ENCODE measurements at regions not wholly inside any gene's neighbourhood (a gene's known extent, or its start where the extent isn't known, plus 50 kb on each side); places are given as distances from the start of the nearest gene placed in this dataset.

- BruUV-seq (replicated peaks), result no TSS peak
- CTCF ChIA-PET (ENCODE audit: unreplicated experiment), result no interaction called here
Measured at GRCh38 chr1:60427701-60428100, 354.1 kb upstream of the C1orf87 start.

DNA sequence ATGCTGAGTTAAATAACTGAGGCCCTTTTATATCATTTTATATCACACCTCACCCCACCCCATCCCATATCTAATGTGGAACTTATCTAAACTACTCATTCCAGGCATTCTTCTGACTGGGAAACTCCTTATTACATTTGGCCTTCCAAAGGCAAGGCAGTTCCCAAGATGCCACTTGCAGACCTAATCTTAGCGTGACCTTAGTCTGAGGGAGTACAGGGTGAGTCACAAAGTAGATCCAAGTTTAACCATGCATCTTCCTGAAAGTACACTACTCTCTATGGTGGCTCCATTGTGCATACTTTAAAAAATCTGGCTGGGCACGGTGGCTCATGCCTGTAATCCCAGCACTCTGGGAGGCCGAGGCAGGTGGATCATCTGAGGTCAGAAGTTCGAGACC lies 353.6 kb upstream of the C1orf87 start:
- intact Hi-C loops (cut with micrococcal nuclease; ENCODE audit: unreplicated experiment), result no loop called here
- CTCF ChIA-PET (ENCODE audit: unreplicated experiment), result interaction anchor here (0.5 kb wide), 1 partner anchor 111 kb away, joined by 6 read pairs; no protein-coding TSS in a partner anchor
- BruUV-seq (replicated peaks), result no TSS peak
- Histone ChIP-seq H3K9me3 (ENCODE audit: low read length) (no peaks in the 10 kb centered on the region), H3K79me2 (ENCODE audit: insufficient read depth, low read depth, low read length) (no peaks in the 10 kb centered on the region), H4K20me1 (ENCODE audit: insufficient read depth, low read length) (no peaks in the 10 kb centered on the region), H2AFZ (ENCODE audit: low read length) (no peak overlapping the region), H3K36me3 (ENCODE audit: insufficient read depth, low read length) (no peaks in the 10 kb centered on the region), H3K27ac (ENCODE audit: low read depth, low read length, poor library complexity, severe bottlenecking) (no peak overlapping the region), H3K4me1 (ENCODE audit: insufficient read depth, low read length, poor library complexity, severe bottlenecking) (no peaks in the 10 kb centered on the region), H3K9me2 (ENCODE audit: insufficient read depth, low read length) (no peaks in the 10 kb centered on the region), H3K4me3 (ENCODE audit: low read depth, low read length, poor library complexity, severe bottlenecking) (no peak overlapping the region), H3K4me2 (ENCODE audit: low read length) (no peak overlapping the region)
- no peak for DNase-seq (ENCODE audit: low spot score)
- POLR2A ChIA-PET, result interaction anchor here (0.6 kb wide), 1 partner anchor 147 kb away, joined by 3 read pairs; no protein-coding TSS in a partner anchor
- TF ChIP-seq, protein P1, sequence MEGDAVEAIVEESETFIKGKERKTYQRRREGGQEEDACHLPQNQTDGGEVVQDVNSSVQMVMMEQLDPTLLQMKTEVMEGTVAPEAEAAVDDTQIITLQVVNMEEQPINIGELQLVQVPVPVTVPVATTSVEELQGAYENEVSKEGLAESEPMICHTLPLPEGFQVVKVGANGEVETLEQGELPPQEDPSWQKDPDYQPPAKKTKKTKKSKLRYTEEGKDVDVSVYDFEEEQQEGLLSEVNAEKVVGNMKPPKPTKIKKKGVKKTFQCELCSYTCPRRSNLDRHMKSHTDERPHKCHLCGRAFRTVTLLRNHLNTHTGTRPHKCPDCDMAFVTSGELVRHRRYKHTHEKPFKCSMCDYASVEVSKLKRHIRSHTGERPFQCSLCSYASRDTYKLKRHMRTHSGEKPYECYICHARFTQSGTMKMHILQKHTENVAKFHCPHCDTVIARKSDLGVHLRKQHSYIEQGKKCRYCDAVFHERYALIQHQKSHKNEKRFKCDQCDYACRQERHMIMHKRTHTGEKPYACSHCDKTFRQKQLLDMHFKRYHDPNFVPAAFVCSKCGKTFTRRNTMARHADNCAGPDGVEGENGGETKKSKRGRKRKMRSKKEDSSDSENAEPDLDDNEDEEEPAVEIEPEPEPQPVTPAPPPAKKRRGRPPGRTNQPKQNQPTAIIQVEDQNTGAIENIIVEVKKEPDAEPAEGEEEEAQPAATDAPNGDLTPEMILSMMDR (conservative IDR thresholded peaks at IDR 0.05; ENCODE audit: low read length), result no peak
- TF ChIP-seq EZH2phosphoT487 (IDR thresholded peaks at IDR 0.05; ENCODE audit: borderline replicate concordance, low read depth, low read length), result no peak

More at GRCh38 chr1:60427701-60428100, 354.1 kb upstream of the C1orf87 start:
- Histone ChIP-seq H3K9me2 (ENCODE audit: insufficient read depth, low read length) (no peaks in the 10 kb centered on the region), H3K79me2 (ENCODE audit: insufficient read depth, low read depth, low read length) (no peaks in the 10 kb centered on the region), H3K9me3 (ENCODE audit: low read length) (no peaks in the 10 kb centered on the region), H4K20me1 (ENCODE audit: insufficient read depth, low read length) (no peaks in the 10 kb centered on the region), H2AFZ (ENCODE audit: low read length) (no peak overlapping the region), H3K4me1 (ENCODE audit: insufficient read depth, low read length, poor library complexity, severe bottlenecking) (no peaks in the 10 kb centered on the region), H3K36me3 (ENCODE audit: insufficient read depth, low read length) (no peaks in the 10 kb centered on the region), H3K27ac (ENCODE audit: low read depth, low read length, poor library complexity, severe bottlenecking) (no peak overlapping the region), H3K4me3 (ENCODE audit: low read depth, low read length, poor library complexity, severe bottlenecking) (no peak overlapping the region), H3K4me2 (ENCODE audit: low read length) (no peak overlapping the region)
- intact Hi-C loops (cut with micrococcal nuclease; ENCODE audit: unreplicated experiment), result no loop called here
- POLR2A ChIA-PET, result no interaction called here
- TF ChIP-seq, protein P1 (conservative IDR thresholded peaks at IDR 0.05; ENCODE audit: low read length), result no peak
- no peak for TF ChIP-seq EZH2phosphoT487 (IDR thresholded peaks at IDR 0.05; ENCODE audit: borderline replicate concordance, low read depth, low read length)
- no peak for DNase-seq (ENCODE audit: low spot score)

DNA sequence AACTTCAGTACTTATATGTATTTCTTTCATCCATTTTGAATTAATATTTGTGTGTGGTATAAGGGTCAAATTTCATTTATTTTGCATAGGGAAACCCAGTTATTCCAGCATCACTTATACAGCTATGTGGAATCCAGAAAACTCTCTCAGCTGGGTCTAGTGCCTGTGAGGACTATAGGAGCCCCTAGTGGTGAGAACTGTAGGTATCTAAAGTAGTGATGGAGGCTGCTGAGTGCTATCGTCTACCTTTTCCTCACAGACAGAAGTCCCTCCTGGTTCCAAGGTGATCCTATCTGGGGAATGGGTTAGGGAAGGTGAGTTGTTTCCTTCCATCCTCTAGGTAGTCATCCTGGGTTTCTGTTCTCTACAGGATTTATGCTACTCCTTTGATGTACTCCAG lies 352.0 kb upstream of the C1orf87 start:
- Histone ChIP-seq H3K9me3 (ENCODE audit: low read length) (no peaks in the 10 kb centered on the region), H3K4me3 (ENCODE audit: low read depth, low read length, poor library complexity, severe bottlenecking) (no peak overlapping the region), H3K27ac (ENCODE audit: low read depth, low read length, poor library complexity, severe bottlenecking) (no peak overlapping the region), H3K36me3 (ENCODE audit: insufficient read depth, low read length) (no peaks in the 10 kb centered on the region), H3K9me2 (ENCODE audit: insufficient read depth, low read length) (no peaks in the 10 kb centered on the region), H3K79me2 (ENCODE audit: insufficient read depth, low read depth, low read length) (no peaks in the 10 kb centered on the region), H4K20me1 (ENCODE audit: insufficient read depth, low read length) (no peaks in the 10 kb centered on the region), H3K4me1 (ENCODE audit: insufficient read depth, low read length, poor library complexity, severe bottlenecking) (no peaks in the 10 kb centered on the region), H3K4me2 (ENCODE audit: low read length) (no peak overlapping the region), H2AFZ (ENCODE audit: low read length) (no peak overlapping the region)
- intact Hi-C loops (cut with micrococcal nuclease; ENCODE audit: unreplicated experiment), result no loop called here
- peak; percentile 2 for DNase-seq (ENCODE audit: low spot score)
- BruUV-seq (replicated peaks), result no TSS peak
- no peak for TF ChIP-seq EZH2phosphoT487 (IDR thresholded peaks at IDR 0.05; ENCODE audit: borderline replicate concordance, low read depth, low read length)
- TF ChIP-seq, protein P1 (conservative IDR thresholded peaks at IDR 0.05; ENCODE audit: low read length), result peak; percentile 53; the same call in 1 of the 2 replicates
- POLR2A ChIA-PET, result no interaction called here
- CTCF ChIA-PET (ENCODE audit: unreplicated experiment), result no interaction called here

All from OCI-LY7 (cell line).